MM.1S (cell line): ENCODE measurements at regions not wholly inside any gene's neighbourhood (a gene's known extent, or its start where the extent isn't known, plus 50 kb on each side); places are given as distances from the start of the nearest gene placed in this dataset.

ENCODE experiments used
- DNase-seq: peaks from one replicate; pipeline ENCODE4 v3.0.0-alpha.2; 2015
- H2AFZ ChIP-seq: fragments of 300-600 bp; sonication (generic); 2 replicates; pipeline ENCODE4 v1.6.0; 2016; ENCODE audit warnings: antibody characterized with exemption, low read length
- H3F3A ChIP-seq: fragments of 300-600 bp; sonication (generic); 2 replicates; pipeline ENCODE4 v1.6.1; 2016; ENCODE audit warnings: mild to moderate bottlenecking, antibody characterized with exemption, low read length, moderate library complexity, mixed read lengths; ENCODE audit not compliant: insufficient read depth
- H3K27ac ChIP-seq: fragments of 300-600 bp; sonication (generic); 2 replicates; pipeline ENCODE4 v1.5.1; 2016; ENCODE audit warnings: mild to moderate bottlenecking, low read length
- H3K27me3 ChIP-seq: fragments of 300-600 bp; sonication (generic); replicated peaks from 2 replicates; pipeline ENCODE4 v1.6.0; 2016; ENCODE audit warnings: low read length; ENCODE audit not compliant: insufficient read depth
- H3K36me3 ChIP-seq: fragments of 300-600 bp; sonication (generic); replicated peaks from 2 replicates; pipeline ENCODE4 v1.6.1; 2016; ENCODE audit warnings: mild to moderate bottlenecking, low read length, mixed read lengths; ENCODE audit not compliant: insufficient read depth
- H3K4me1 ChIP-seq: fragments of 300-600 bp; sonication (generic); 2 replicates; pipeline ENCODE4 v1.6.1; 2016; ENCODE audit warnings: low read length, mixed read lengths
- H3K4me2 ChIP-seq: fragments of 300-600 bp; sonication (generic); 2 replicates; pipeline ENCODE4 v1.6.0; 2016; ENCODE audit warnings: low read depth, low read length
- H3K4me3 ChIP-seq: fragments of 300-600 bp; sonication (generic); 2 replicates; pipeline ENCODE4 v1.5.1; 2016; ENCODE audit warnings: low read length, mixed read lengths
- H3K79me2 ChIP-seq: fragments of 300-600 bp; sonication (generic); 2 replicates; pipeline ENCODE4 v1.6.1; 2016; ENCODE audit warnings: mixed run types, low read length, mixed read lengths
- H3K9ac ChIP-seq: fragments of 300-600 bp; sonication (generic); 2 replicates; pipeline ENCODE4 v1.6.1; 2016; ENCODE audit warnings: low read length, mixed read lengths
- H3K9me2 ChIP-seq: fragments of 300-600 bp; sonication (generic); replicated peaks from 2 replicates; pipeline ENCODE4 v1.6.1; 2016; ENCODE audit warnings: mild to moderate bottlenecking, low read length, mixed read lengths; ENCODE audit not compliant: insufficient read depth
- H3K9me3 ChIP-seq: fragments of 300-600 bp; sonication (generic); replicated peaks from 2 replicates; pipeline ENCODE4 v1.6.1; 2016; ENCODE audit warnings: mild to moderate bottlenecking, low read length, mixed read lengths; ENCODE audit not compliant: insufficient read depth
- H4K20me1 ChIP-seq: fragments of 300-600 bp; sonication (generic); 2 replicates; pipeline ENCODE4 v1.6.1; 2016; ENCODE audit warnings: mild to moderate bottlenecking, low read length, moderate library complexity, mixed read lengths; ENCODE audit not compliant: insufficient read depth
- CTCF ChIP-seq: fragments of 300-600 bp; sonication (generic); IDR thresholded peaks from 2 replicates; pipeline ENCODE4 v1.5.1; 2016; ENCODE audit warnings: antibody characterized with exemption, low read length, mixed read lengths
- EZH2 ChIP-seq: fragments of 300-600 bp; sonication (generic); optimal IDR thresholded peaks from 2 replicates; pipeline ENCODE3; 2017; ENCODE audit warnings: low read depth, mild to moderate bottlenecking, antibody characterized with exemption, low read length, mixed read lengths
- EZH2phosphoT487 ChIP-seq: fragments of 300-600 bp; sonication (generic); IDR thresholded peaks from 2 replicates; pipeline ENCODE4 v1.6.1; 2018; ENCODE audit warnings: antibody characterized with exemption, low read length

- no peak overlapping the region for H3K27ac ChIP-seq
- no peaks in the 10 kb centered on the region for H3K9me3 ChIP-seq
- no peak for TF ChIP-seq EZH2
- TF ChIP-seq EZH2phosphoT487 = no peak
- TF ChIP-seq CTCF = no peak
Observed at GRCh38 chr4:19293781-19294180, 957.9 kb upstream of the SLIT2 start.

GRCh38 chr4:19293080-19293479 lies 958.6 kb upstream of the SLIT2 start:
- H3K36me3 ChIP-seq = no peaks in the 10 kb centered on the region
- no peaks in the 10 kb centered on the region for H3K9me2 ChIP-seq
- no peak overlapping the region for H2AFZ ChIP-seq
- no peaks in the 10 kb centered on the region for H3F3A ChIP-seq
- no peak overlapping the region for H3K4me3 ChIP-seq
- no peaks in the 10 kb centered on the region for H3K9me3 ChIP-seq
- TF ChIP-seq EZH2 (no peak), CTCF (no peak), EZH2phosphoT487 (no peak)
- H3K27ac ChIP-seq = no peak overlapping the region
- no peaks in the 10 kb centered on the region for H3K4me1 ChIP-seq
- DNase-seq = no peak
- no peaks in the 10 kb centered on the region for H3K27me3 ChIP-seq
- no peaks in the 10 kb centered on the region for H4K20me1 ChIP-seq
- no peak overlapping the region for H3K4me2 ChIP-seq
- H3K9ac ChIP-seq = no peak overlapping the region
- H3K79me2 ChIP-seq = no peaks in the 10 kb centered on the region

More at GRCh38 chr4:19293781-19294180, 957.9 kb upstream of the SLIT2 start:
- H3K9ac ChIP-seq = no peak overlapping the region
- H3K27me3 ChIP-seq = no peaks in the 10 kb centered on the region
- no peaks in the 10 kb centered on the region for H4K20me1 ChIP-seq
- no peaks in the 10 kb centered on the region for H3K79me2 ChIP-seq
- DNase-seq = no peak
- H3K4me3 ChIP-seq = no peak overlapping the region
- H3K36me3 ChIP-seq = no peaks in the 10 kb centered on the region
- no peaks in the 10 kb centered on the region for H3K9me2 ChIP-seq
- no peak overlapping the region for H3K4me2 ChIP-seq
- H3K4me1 ChIP-seq = no peaks in the 10 kb centered on the region
- H3F3A ChIP-seq = no peaks in the 10 kb centered on the region
- no peak overlapping the region for H2AFZ ChIP-seq

GRCh38 chr4:19286924-19287323 lies 964.8 kb upstream of the SLIT2 start:
- Histone ChIP-seq H2AFZ (no peak overlapping the region), H4K20me1 (no peaks in the 10 kb centered on the region), H3K36me3 (no peaks in the 10 kb centered on the region), H3K79me2 (no peaks in the 10 kb centered on the region), H3K4me3 (no peak overlapping the region), H3K4me1 (no peaks in the 10 kb centered on the region), H3K9me3 (no peaks in the 10 kb centered on the region), H3F3A (no peaks in the 10 kb centered on the region), H3K9ac (no peak overlapping the region), H3K27me3 (no peaks in the 10 kb centered on the region), H3K4me2 (no peak overlapping the region), H3K27ac (no peak overlapping the region), H3K9me2 (no peaks in the 10 kb centered on the region)
- no peak for TF ChIP-seq CTCF
- no peak for TF ChIP-seq EZH2
- no peak for TF ChIP-seq EZH2phosphoT487
- no peak for DNase-seq
